DND-41 (cell line): ENCODE measurements at regions not wholly inside any gene's neighbourhood (a gene's known extent, or its start where the extent isn't known, plus 50 kb on each side); places are given as distances from the start of the nearest gene placed in this dataset.
"Not testable (repeated sequence)": the region's sequence is repeated elsewhere in the genome, so short reads cannot be mapped to it uniquely, and the experiment has no call there.

Experiments
- ATAC-seq: fragments of 200-7000 bp; cut with Tn5 transposase; 3 replicates; pipeline ENCODE4 v1.9.1; 2021; ENCODE audit warnings: low read depth; ENCODE audit not compliant: insufficient read depth
- DNase-seq: peaks from one replicate; pipeline ENCODE4 v3.0.0-alpha.2; 2020
- H2AFZ ChIP-seq: 2 replicates; pipeline ENCODE4 v1.6.0; 2012; ENCODE audit warnings: low read depth, low read length
- H3K27ac ChIP-seq: 2 replicates; pipeline ENCODE4 v1.5.1; 2012; ENCODE audit warnings: low read length, inconsistent platforms
- H3K27me3 ChIP-seq: fragments of 200-600 bp; sonication (generic); 2 replicates; pipeline ENCODE4 v1.6.0; 2012; ENCODE audit warnings: low read length, mild to moderate bottlenecking, inconsistent platforms; ENCODE audit not compliant: insufficient read depth, poor library complexity
- H3K36me3 ChIP-seq: 2 replicates; pipeline ENCODE4 v1.5.1; 2012; ENCODE audit warnings: low read length, inconsistent platforms; ENCODE audit not compliant: insufficient read depth
- H3K4me1 ChIP-seq: 2 replicates; pipeline ENCODE4 v1.5.1; 2012; ENCODE audit warnings: mild to moderate bottlenecking, low read length; ENCODE audit not compliant: insufficient read depth
- H3K4me2 ChIP-seq: 2 replicates; pipeline ENCODE4 v1.6.0; 2012; ENCODE audit warnings: mild to moderate bottlenecking, moderate library complexity, low read length, inconsistent platforms; ENCODE audit not compliant: insufficient read depth
- H3K4me3 ChIP-seq, 2 experiments: fragments of 200-600 bp in 1 of 2; shearing (Covaris generic) in 1 of 2; 2 replicates each; pipeline ENCODE4 v1.5.1; 2012 to 2016; ENCODE audit warnings: inconsistent platforms in 2 of 2, low read length in 2 of 2, mild to moderate bottlenecking in 2 of 2, low read depth in 1 of 2, moderate library complexity in 1 of 2
- H3K79me2 ChIP-seq: 2 replicates; pipeline ENCODE4 v1.6.0; 2012; ENCODE audit warnings: low read length, inconsistent platforms; ENCODE audit not compliant: insufficient read depth
- H3K9ac ChIP-seq: 2 replicates; pipeline ENCODE4 v1.6.0; 2012; ENCODE audit warnings: low read depth, mild to moderate bottlenecking, inconsistent platforms, low read length, moderate library complexity
- H3K9me3 ChIP-seq: 2 replicates; pipeline ENCODE4 v1.5.1; 2012; ENCODE audit warnings: low read length, moderate library complexity, mild to moderate bottlenecking, inconsistent platforms; ENCODE audit not compliant: insufficient read depth, severe bottlenecking
- H4K20me1 ChIP-seq: 2 replicates; pipeline ENCODE4 v1.6.0; 2012; ENCODE audit warnings: low read length; ENCODE audit not compliant: insufficient read depth
- CTCF ChIP-seq: IDR thresholded peaks from 2 replicates; pipeline ENCODE4 v1.5.1; 2012; ENCODE audit warnings: borderline replicate concordance, low read length, moderate library complexity, mild to moderate bottlenecking; ENCODE audit not compliant: poor library complexity, severe bottlenecking; ENCODE audit errors: extremely low read depth
- EZH2 ChIP-seq: IDR thresholded peaks from 3 replicates; pipeline ENCODE4 v1.6.1; 2012; ENCODE audit warnings: borderline replicate concordance, low read depth, mild to moderate bottlenecking, moderate library complexity, low read length, inconsistent platforms; ENCODE audit not compliant: severe bottlenecking

DNA sequence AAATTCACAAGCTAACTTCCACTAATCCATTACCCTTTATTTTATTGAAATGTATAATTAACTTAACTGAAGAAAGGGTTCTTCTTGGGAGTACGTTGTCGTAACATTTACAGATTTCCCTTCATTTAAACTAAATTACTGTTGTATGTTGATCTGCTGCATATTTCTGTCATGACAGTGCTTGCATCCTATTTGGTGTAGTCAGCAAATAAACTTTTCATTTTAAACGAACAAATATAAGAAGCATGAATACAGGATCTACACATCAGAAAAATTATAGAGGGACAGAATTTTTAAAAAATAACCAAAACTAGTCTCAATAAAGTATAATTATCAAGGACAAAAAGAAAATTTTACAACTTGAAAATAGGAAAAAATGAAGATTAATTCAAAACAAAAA is 66.5 kb upstream of the ZNF267 start:
- no peak overlapping the region for H3K4me2 ChIP-seq
- no peaks in the 10 kb centered on the region for H3K27me3 ChIP-seq
- ATAC-seq (no peak), DNase-seq (no peak)
- no peak overlapping the region for H2AFZ ChIP-seq
- H4K20me1 ChIP-seq = no peaks in the 10 kb centered on the region
- no peaks in the 10 kb centered on the region for H3K36me3 ChIP-seq
- H3K27ac ChIP-seq = no peak overlapping the region
- no peaks in the 10 kb centered on the region for H3K79me2 ChIP-seq
- TF ChIP-seq EZH2 (no peak), CTCF (no peak)
- no peak overlapping the region for H3K9ac ChIP-seq
- H3K4me3 ChIP-seq = no peak overlapping the region
- no peaks in the 10 kb centered on the region for H3K9me3 ChIP-seq
- H3K4me1 ChIP-seq = no peaks in the 10 kb centered on the region

- no peaks in the 10 kb centered on the region for H4K20me1 ChIP-seq
- H3K9ac ChIP-seq = no peak overlapping the region
- DNase-seq = no peak
- H3K36me3 ChIP-seq = no peaks in the 10 kb centered on the region
- no peaks in the 10 kb centered on the region for H3K9me3 ChIP-seq
- H3K4me2 ChIP-seq = no peak overlapping the region
- no peaks in the 10 kb centered on the region for H3K79me2 ChIP-seq
- no peak overlapping the region for H3K27ac ChIP-seq
- no peaks in the 10 kb centered on the region for H3K4me1 ChIP-seq
- H3K4me3 ChIP-seq = no peak overlapping the region
- no peak overlapping the region for H2AFZ ChIP-seq
- no peaks in the 10 kb centered on the region for H3K27me3 ChIP-seq
- ATAC-seq = no peak
- no peak for TF ChIP-seq CTCF
- TF ChIP-seq EZH2 = no peak
These were observed 62.7 kb upstream of the ZNF267 start for GRCh38 chr16:31810863-31811262.

GRCh38 chr16:31816141-31816540 is 57.5 kb upstream of the ZNF267 start:
- H3K9ac ChIP-seq, H3K36me3 ChIP-seq, H3K27ac ChIP-seq, H3K4me2 ChIP-seq, H3K9me3 ChIP-seq, H3K79me2 ChIP-seq, H3K4me3 ChIP-seq, ATAC-seq, H3K27me3 ChIP-seq, H2AFZ ChIP-seq, H4K20me1 ChIP-seq, H3K4me1 ChIP-seq, DNase-seq: not testable (repeated sequence)

- H3K9me3 ChIP-seq = no peaks in the 10 kb centered on the region
- no peaks in the 10 kb centered on the region for H3K36me3 ChIP-seq
- H3K4me3 ChIP-seq = no peak overlapping the region
- no peaks in the 10 kb centered on the region for H4K20me1 ChIP-seq
- TF ChIP-seq CTCF = no peak
- TF ChIP-seq EZH2 = no peak
- H3K79me2 ChIP-seq = no peaks in the 10 kb centered on the region
- H3K4me2 ChIP-seq = no peak overlapping the region
- no peaks in the 10 kb centered on the region for H3K4me1 ChIP-seq
- no peak overlapping the region for H3K9ac ChIP-seq
- H3K27ac ChIP-seq = no peak overlapping the region
- ATAC-seq = no peak
- DNase-seq = no peak
- no peak overlapping the region for H2AFZ ChIP-seq
- no peaks in the 10 kb centered on the region for H3K27me3 ChIP-seq
These were observed 54.2 kb upstream of the ZNF267 start for GRCh38 chr16:31819386-31819785.
